Caco-2 (cell line): ENCODE measurements at regions not wholly inside any gene's neighbourhood (a gene's known extent, or its start where the extent isn't known, plus 50 kb on each side); places are given as distances from the start of the nearest gene placed in this dataset.

Experiments
- BruUV-seq: library from RNA; stranded (reverse); fragments of 400-500 nt; replicated peaks from 2 replicates; lab custom pipeline; 2021; lab: Mats Ljungman, UMichigan
- CTCF ChIA-PET: fragments of 300-600 bp; sonication (Branson Sonifier 250); formaldehyde crosslinking; loops from one replicate; lab custom pipeline; 2022; ENCODE audit warnings: antibody characterized with exemption; lab: Charles Lee
- POLR2A ChIA-PET: fragments of 300-600 bp; sonication (Branson Sonifier 250); formaldehyde crosslinking; loops from one replicate; lab custom pipeline; 2022; ENCODE audit warnings: antibody characterized with exemption; lab: Charles Lee
- DNase-seq, 2 experiments: peaks; one replicate each; pipeline versions ENCODE4 v3.0.0 to v3.0.0-alpha.2; 2020 to 2022
- H3K27me3 ChIP-seq: replicated peaks from 2 replicates; pipeline ENCODE4 v1.6.0; 2011; ENCODE audit warnings: low read length; ENCODE audit not compliant: control insufficient read depth, insufficient read depth
- H3K36me3 ChIP-seq: 2 replicates; pipeline ENCODE4 v1.5.1; 2011; ENCODE audit warnings: low read length; ENCODE audit not compliant: control insufficient read depth, insufficient read depth
- H3K4me1 ChIP-seq: fragments of 250-450 bp; sonication (Bioruptor Pico); 2 replicates; pipeline ENCODE4 v1.5.1; 2020; ENCODE audit warnings: mild to moderate bottlenecking
- H3K4me3 ChIP-seq: 2 replicates; pipeline ENCODE4 v1.5.1; 2011; ENCODE audit warnings: low read depth, mild to moderate bottlenecking, control low read depth, low read length
- H3K9me3 ChIP-seq: fragments of 250-450 bp; sonication (Bioruptor Pico); 2 replicates; pipeline ENCODE4 v1.5.1; 2020; ENCODE audit warnings: mild to moderate bottlenecking, moderate library complexity
- H3K27ac Mint-ChIP-seq: one replicate; pipeline ENCODE4 v1.8.0; 2022; ENCODE audit warnings: mixed read lengths; ENCODE audit not compliant: unreplicated experiment
- H3K27me3 Mint-ChIP-seq: one replicate; pipeline ENCODE4 v1.8.0; 2022; ENCODE audit warnings: mixed read lengths; ENCODE audit not compliant: insufficient read depth, unreplicated experiment
- H3K36me3 Mint-ChIP-seq: one replicate; pipeline ENCODE4 v1.8.0; 2022; ENCODE audit warnings: mild to moderate bottlenecking, mixed read lengths; ENCODE audit not compliant: insufficient read depth, unreplicated experiment
- H3K4me1 Mint-ChIP-seq: one replicate; pipeline ENCODE4 v1.8.0; 2022; ENCODE audit warnings: low read depth, mixed read lengths; ENCODE audit not compliant: unreplicated experiment
- H3K4me3 Mint-ChIP-seq: one replicate; pipeline ENCODE4 v1.8.0; 2022; ENCODE audit warnings: mild to moderate bottlenecking, moderate library complexity, mixed read lengths; ENCODE audit not compliant: unreplicated experiment
- H3K9me3 Mint-ChIP-seq: one replicate; pipeline ENCODE4 v1.8.0; 2022; ENCODE audit warnings: mixed read lengths; ENCODE audit not compliant: unreplicated experiment
- intact Hi-C: fragments of 100-400 bp; cut with micrococcal nuclease; formaldehyde crosslinking; loops from one replicate; pipeline ENCODE4 v1.10.0; 2022; ENCODE audit not compliant: unreplicated experiment
- TF ChIP-seq, protein P1 (sequence below), 2 experiments: fragments of 200-600 bp in 1 of 2; IDR thresholded peaks; 1 replicate in 1 of 2; 2 replicates in 1 of 2; pipeline versions ENCODE4 v1.5.1 to v1.8.0; 2011 to 2022; ENCODE audit warnings: antibody characterized with exemption in 1 of 2, control low read depth in 1 of 2, inconsistent platforms in 1 of 2, low read depth in 1 of 2, low read length in 1 of 2, mild to moderate bottlenecking in 1 of 2, moderate library complexity in 1 of 2; ENCODE audit not compliant: insufficient read depth in 1 of 2, severe bottlenecking in 1 of 2, unreplicated experiment in 1 of 2

DNA sequence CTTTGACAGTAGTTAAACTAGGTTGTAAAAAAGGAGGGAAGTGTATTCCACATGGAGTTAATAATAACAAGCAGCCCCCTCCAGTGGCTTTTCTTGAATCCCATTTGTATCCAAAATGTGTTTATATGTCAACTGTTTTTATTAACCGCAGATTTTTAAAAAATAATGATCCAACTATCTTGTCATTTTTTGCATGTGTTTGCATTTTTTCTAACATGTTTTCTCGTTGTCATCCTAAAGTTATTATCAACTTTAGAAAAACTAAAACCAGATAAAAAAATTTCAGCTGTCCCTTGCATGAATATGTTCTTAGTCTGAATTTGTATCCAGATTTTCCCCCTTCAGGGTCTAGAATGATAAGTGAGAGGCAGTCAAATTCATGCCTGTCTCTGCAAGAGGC lies 1063.3 kb downstream of the BCL11A start:
- DNase-seq: no peak
- no peaks in the 10 kb centered on the region for H3K4me1 ChIP-seq
- Mint-ChIP-seq H3K36me3 (no peaks in the 10 kb centered on the region), H3K27me3 (no peaks in the 10 kb centered on the region), H3K9me3 (peaks cover 10% of the 10 kb centered on the region), H3K4me3 (no peak overlapping the region), H3K4me1 (no peaks in the 10 kb centered on the region), H3K27ac (no peak overlapping the region)
- intact Hi-C loops: no loop called here
- TF ChIP-seq, protein P1, sequence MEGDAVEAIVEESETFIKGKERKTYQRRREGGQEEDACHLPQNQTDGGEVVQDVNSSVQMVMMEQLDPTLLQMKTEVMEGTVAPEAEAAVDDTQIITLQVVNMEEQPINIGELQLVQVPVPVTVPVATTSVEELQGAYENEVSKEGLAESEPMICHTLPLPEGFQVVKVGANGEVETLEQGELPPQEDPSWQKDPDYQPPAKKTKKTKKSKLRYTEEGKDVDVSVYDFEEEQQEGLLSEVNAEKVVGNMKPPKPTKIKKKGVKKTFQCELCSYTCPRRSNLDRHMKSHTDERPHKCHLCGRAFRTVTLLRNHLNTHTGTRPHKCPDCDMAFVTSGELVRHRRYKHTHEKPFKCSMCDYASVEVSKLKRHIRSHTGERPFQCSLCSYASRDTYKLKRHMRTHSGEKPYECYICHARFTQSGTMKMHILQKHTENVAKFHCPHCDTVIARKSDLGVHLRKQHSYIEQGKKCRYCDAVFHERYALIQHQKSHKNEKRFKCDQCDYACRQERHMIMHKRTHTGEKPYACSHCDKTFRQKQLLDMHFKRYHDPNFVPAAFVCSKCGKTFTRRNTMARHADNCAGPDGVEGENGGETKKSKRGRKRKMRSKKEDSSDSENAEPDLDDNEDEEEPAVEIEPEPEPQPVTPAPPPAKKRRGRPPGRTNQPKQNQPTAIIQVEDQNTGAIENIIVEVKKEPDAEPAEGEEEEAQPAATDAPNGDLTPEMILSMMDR (IDR thresholded peaks at IDR 0.05; ENCODE audit: insufficient read depth in 1 of 2, low read depth in 1 of 2, low read length in 1 of 2, severe bottlenecking in 1 of 2, unreplicated experiment in 1 of 2): no peak
- no peaks in the 10 kb centered on the region for H3K9me3 ChIP-seq
- POLR2A ChIA-PET: no interaction called here
- H3K36me3 ChIP-seq: no peaks in the 10 kb centered on the region
- CTCF ChIA-PET: no interaction called here
- H3K4me3 ChIP-seq: no peak overlapping the region
- no TSS peak for BruUV-seq
- H3K27me3 ChIP-seq: no peaks in the 10 kb centered on the region

DNA sequence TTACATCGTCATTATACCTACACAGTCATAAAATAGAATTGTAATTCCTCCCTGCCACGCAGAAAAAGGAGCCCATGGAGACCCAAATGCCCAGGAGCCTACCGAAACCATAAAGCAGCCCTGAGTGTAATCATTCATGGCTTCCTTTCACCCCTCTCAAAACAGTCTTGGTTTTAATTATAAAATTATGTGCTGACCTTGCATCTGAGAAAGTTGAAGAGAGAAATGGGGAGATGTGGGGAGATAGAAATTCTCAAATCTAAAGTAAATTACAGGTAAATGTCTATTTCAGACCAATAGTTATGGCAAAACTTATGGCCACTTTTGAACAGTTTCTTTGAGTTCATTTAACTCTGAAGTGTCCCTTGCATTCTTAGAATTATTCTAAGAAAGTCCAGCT lies 1068.8 kb downstream of the BCL11A start:
- BruUV-seq: no TSS peak
- H3K27me3 Mint-ChIP-seq: no peaks in the 10 kb centered on the region
- intact Hi-C loops: no loop called here

DNA sequence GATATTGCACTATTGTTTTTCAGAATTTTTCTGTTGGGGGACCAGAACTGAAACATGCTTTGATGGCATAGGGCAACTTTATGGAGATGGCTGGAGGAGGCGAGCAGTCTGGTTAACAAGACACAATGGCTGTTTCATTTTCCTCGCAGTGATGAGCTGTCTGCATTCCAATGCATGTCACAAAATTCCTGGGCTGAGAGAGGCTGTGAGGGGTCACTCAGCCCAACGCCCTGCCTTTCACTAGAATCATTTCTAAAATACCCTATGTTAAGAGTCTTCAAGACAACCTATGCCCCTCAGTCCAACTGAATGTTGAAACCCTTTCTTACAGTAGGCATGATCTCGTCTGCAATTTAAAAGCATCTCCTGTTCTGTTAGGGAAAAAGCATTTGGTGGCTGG lies 1090.0 kb downstream of the BCL11A start:
- CTCF ChIA-PET: interaction anchor here (1.0 kb wide), 1 partner anchor 122 kb away, joined by 3 read pairs; no protein-coding TSS in a partner anchor
- POLR2A ChIA-PET: no interaction called here
- TF ChIP-seq, protein P1 (IDR thresholded peaks at IDR 0.05; ENCODE audit: insufficient read depth in 1 of 2, low read depth in 1 of 2, low read length in 1 of 2, severe bottlenecking in 1 of 2, unreplicated experiment in 1 of 2): no peak
- Mint-ChIP-seq H3K9me3 (no peaks in the 10 kb centered on the region), H3K4me3 (no peak overlapping the region), H3K27me3 (no peaks in the 10 kb centered on the region), H3K27ac (no peak overlapping the region), H3K36me3 (no peaks in the 10 kb centered on the region), H3K4me1 (no peaks in the 10 kb centered on the region)
- Histone ChIP-seq H3K36me3 (no peaks in the 10 kb centered on the region), H3K4me1 (no peaks in the 10 kb centered on the region), H3K9me3 (no peaks in the 10 kb centered on the region), H3K4me3 (no peak overlapping the region), H3K27me3 (no peaks in the 10 kb centered on the region)
- intact Hi-C loops: no loop called here
- no TSS peak for BruUV-seq
- DNase-seq: no peak

More for the DNA sequence above, 1068.8 kb downstream of the BCL11A start:
- Mint-ChIP-seq H3K9me3 (no peaks in the 10 kb centered on the region), H3K36me3 (no peaks in the 10 kb centered on the region), H3K4me1 (no peaks in the 10 kb centered on the region), H3K4me3 (no peak overlapping the region), H3K27ac (no peak overlapping the region)
- TF ChIP-seq, protein P1 (IDR thresholded peaks at IDR 0.05; ENCODE audit: insufficient read depth in 1 of 2, low read depth in 1 of 2, low read length in 1 of 2, severe bottlenecking in 1 of 2, unreplicated experiment in 1 of 2): no peak
- H3K27me3 ChIP-seq: no peaks in the 10 kb centered on the region
- H3K9me3 ChIP-seq: no peaks in the 10 kb centered on the region
- CTCF ChIA-PET: no interaction called here
- no peaks in the 10 kb centered on the region for H3K4me1 ChIP-seq
- H3K4me3 ChIP-seq: no peak overlapping the region
- POLR2A ChIA-PET: no interaction called here
- H3K36me3 ChIP-seq: no peaks in the 10 kb centered on the region
- no peak for DNase-seq
